ENCODE measurements at regions not wholly inside any gene's neighbourhood (a gene's known extent, or its start where the extent isn't known, plus 50 kb on each side); places are given as distances from the start of the nearest gene placed in this dataset.

GRCh38 chr5:24816206-24816605, 171.4 kb upstream of the CDH10 start:
- ATAC-seq: no peak

GRCh38 chr5:24805230-24805629, 160.5 kb upstream of the CDH10 start:
- ATAC-seq: no peak

GRCh38 chr5:24804221-24804681, 159.5 kb upstream of the CDH10 start:
- no peak for ATAC-seq

GRCh38 chr5:24791326-24791725, 146.5 kb upstream of the CDH10 start:
- ATAC-seq: no peak

DNA sequence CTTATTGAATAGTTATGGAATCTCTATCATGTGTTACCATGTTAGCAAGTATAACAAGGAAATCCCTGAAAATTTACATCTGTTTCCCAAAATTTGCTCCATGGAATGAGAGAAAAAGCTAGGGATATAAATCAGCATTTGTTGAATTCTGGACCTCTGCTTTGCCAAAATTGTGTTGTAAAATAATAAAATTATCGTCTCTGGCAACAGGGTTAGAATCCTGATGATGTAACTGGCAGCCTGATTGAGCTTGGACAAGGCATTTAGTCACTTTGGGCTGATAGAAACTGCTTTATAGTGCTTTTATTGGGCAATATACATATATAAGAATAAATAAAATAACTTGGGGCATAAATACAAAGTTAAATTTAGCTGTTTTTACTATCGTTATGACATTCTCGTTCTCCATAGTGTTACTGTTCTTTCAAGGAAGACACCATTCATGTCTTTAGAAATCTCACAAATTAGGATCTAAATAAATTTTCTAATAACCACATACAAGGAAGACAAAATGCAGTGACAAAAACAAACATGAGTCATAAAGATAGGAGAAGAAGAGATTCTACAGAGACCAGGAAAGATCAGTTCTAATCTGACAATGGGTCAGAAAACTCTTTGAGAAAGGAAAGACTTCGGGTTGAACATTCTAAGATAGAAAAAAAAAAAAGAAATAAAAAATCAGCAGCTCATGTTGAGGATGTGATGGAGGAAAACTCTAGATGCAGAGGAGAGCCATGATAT, 145.0 kb upstream of the CDH10 start:
- no peak for ATAC-seq

- no peak for ATAC-seq
These were observed 144.2 kb upstream of the CDH10 start for GRCh38 chr5:24788829-24789514.

GRCh38 chr5:24786108-24786507, 141.3 kb upstream of the CDH10 start:
- ATAC-seq: no peak

DNA sequence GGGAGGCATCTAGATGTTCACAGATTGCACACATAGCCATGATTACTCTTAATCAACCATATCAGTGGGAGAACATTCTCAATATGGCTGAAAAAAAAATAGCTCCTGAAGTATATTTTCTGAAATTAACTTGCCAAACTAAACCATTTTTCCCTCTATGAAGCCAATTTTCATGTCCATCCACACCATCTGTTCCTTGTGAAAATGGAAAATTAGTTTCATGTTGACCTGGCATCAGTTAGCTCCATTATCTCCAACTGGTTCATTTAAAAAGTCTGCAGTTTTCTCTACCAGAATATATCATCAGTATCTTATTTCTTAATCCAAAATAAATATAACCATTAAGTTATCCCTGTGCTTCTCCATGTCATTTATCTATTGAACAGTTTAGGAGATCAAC, 138.8 kb upstream of the CDH10 start:
- ATAC-seq: no peak

DNA sequence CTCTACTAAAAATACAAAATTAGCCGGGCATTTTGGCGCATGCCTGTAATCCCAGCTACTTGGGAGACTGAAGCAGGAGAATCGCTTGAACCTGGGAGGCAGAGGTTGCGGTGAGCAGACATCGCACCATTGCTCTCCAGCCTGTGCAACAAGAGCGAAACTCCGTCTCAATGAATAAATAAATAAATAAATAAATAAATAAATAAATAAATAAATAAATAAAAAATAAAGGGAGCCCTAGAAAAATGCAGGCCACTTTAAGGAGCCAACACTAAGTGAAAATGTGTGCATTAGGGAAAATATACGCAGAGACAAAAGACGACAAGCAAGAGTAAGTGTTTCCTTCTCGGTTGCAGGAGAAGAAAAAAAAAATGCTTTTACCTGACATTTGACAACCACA, 132.6 kb upstream of the CDH10 start:
- no peak for ATAC-seq

DNA sequence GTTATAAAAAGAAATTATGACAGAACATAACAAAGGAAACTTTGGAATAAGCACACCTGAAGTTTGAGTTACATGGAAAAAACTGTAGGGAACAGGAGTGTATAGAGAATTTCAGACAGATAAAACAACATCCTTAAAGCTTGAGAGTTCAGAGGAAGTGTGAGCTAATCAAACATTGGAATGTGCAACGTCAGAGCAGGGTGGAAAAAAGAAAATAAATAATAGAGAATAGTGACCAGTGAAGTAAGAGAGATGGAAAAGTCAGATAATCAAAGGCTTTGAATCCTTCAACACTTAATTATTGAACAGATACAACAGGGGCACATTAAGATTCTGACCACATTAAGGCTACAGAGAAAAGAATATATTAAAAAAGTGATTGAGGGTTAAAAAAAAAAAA, 128.5 kb upstream of the CDH10 start:
- ATAC-seq: no peak

GRCh38 chr5:24767086-24767485, 122.3 kb upstream of the CDH10 start:
- no peak for ATAC-seq

DNA sequence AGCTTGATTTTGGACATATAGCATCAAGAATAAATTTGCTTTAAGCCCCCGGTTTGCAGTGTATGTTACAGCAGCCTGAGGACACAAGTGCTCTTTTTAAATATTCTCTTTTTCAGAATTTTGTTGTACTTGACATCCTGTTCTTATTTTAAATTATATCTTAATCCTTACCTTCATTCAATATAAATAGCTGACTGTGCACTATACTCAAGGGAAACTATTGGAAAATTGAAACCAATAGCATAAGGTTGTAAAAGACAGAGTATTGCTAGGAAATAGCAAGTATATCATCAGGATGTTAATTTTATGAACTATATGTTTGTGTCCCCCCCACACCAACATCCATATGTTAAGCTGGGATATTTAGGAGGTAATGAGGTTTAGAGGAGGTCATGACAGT, 120.4 kb upstream of the CDH10 start:
- no peak for ATAC-seq

GRCh38 chr5:24750355-24750754, 105.6 kb upstream of the CDH10 start:
- no peak for ATAC-seq

DNA sequence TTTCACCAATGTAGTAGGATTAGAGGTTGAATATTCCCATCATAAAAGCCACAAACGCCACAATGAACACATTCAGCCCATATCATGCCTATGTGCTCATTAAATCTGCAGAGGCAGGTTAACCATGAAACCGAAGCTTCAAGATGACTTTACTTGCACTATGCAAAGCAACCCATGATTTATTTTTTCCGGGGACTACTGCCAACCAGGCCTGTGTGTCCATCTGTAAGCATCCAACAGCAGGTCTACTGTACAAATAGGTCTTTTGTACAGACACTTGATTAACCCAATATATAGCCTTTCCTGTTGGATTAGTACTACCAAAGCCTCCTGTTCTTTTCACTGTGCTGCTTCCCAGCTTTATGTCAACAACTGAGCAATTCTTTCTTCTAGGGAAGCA, 104.9 kb upstream of the CDH10 start:
- ATAC-seq: no peak

- no peak for ATAC-seq
These were observed 102.5 kb upstream of the CDH10 start for GRCh38 chr5:24747327-24747726.

DNA sequence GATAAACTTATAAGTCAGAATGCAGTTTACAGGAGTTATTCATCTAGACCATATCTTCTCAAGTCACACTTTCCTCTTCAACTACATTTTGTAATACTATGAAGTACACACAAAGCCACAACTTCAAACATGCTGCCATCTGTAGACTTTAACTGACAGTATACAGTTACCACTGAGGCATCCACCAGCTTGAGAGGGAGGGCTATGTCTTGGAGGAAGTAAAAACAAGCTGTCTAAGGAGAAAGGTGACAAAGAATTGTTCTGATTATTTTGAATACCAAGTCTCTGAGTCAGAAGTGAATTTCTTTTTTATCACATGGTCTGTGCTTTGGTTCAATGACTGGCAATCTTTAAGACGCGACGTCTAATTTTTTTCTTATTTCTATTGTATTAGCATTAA, 97.6 kb upstream of the CDH10 start:
- no peak for ATAC-seq

DNA sequence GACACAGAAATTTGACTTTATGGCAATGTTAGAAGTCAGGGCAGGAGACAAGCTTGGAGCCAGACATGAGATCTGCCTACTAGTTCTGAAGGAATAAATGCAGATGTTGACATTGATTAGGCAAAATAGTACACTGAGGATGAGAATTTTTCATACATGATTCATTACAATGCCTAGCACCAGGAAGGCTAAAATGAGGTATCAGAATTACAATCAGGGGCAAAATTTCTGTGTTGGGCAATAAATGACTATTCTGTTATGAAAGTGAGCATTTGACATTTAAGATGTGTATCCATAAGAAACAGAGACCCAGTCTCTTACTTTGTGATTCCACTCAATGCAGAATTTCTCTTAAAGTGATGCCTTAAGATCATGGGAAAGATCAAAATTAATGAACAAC, 92.4 kb upstream of the CDH10 start:
- ATAC-seq: no peak

- ATAC-seq: no peak
These were observed 90.5 kb upstream of the CDH10 start for GRCh38 chr5:24735284-24735683.

DNA sequence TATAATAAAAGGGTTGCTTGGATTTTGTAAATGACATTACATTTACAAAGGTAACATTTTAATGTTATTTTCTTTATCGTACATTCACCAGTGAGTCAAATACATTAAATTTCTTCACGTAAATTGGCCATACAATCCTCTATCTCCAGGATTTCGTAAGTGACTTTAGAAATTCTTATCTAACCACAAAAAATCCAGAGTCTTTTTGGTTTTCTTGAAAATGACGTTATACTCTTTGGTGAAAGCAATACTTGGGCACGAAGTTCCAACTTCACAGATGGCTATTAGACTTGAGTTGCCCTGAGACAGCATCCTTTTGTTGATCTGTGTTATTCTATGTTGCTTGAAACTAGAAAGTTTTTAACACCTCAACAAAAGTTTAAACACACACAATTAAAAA, 87.4 kb upstream of the CDH10 start:
- ATAC-seq: no peak

DNA sequence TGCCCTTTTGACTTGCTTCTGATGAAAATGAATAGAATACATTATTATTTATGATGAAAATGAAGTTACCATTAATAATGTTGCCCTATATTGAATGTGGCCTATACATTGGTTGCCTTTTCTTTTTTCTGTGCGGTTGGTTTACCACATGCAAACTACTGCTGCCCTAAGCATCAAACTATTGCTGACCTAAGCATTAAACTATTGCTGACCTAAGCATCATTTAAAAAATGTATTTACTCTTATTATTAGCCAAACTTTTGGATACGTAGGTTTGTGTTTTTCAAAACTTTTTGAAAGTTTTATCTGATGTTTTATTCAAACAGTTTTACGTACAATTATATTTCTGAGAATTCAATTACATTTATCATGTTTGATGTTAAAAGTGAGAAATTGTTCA, 76.0 kb upstream of the CDH10 start:
- ATAC-seq: no peak

- no peak for ATAC-seq
These were observed 70.0 kb upstream of the CDH10 start for GRCh38 chr5:24714746-24715145.

GRCh38 chr5:24712947-24713346, 68.2 kb upstream of the CDH10 start:
- ATAC-seq: no peak

- ATAC-seq: no peak
These were observed 67.3 kb upstream of the CDH10 start for GRCh38 chr5:24712047-24712446.

DNA sequence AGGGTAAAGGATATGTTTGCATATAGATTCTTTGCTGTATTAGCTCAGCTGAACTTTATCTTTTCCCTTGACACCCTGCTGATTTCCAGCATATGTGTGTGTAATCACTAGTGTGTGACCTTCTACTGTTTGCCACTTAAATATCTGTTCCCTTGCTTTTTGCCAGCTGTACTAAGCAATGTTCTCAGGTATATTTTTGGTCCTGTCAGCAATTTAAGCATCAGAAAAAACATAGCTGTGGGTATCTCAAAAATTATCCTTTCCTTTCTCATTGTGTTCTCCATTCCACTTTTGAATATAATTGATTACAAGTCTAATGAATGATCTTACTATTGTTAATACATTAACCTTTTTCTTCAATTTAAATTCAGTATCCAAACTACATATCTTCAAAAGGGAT, 59.2 kb upstream of the CDH10 start:
- ATAC-seq: no peak

Measured in activated CD4-positive, CD25-positive, alpha-beta regulatory T cell treated with anti-CD3 and anti-CD28 coated beads, Interleukin-2, amount 50 U/mL, for 24 hours (primary cell).